Ramos (cell line): ENCODE measurements at regions not wholly inside any gene's neighbourhood (a gene's known extent, or its start where the extent isn't known, plus 50 kb on each side); places are given as distances from the start of the nearest gene placed in this dataset.

Source experiments
- in situ Hi-C: fragments of 300-500 bp; cut with MboI; formaldehyde crosslinking; loops from one replicate; pipeline ENCODE4 v1.14.3; 2022; ENCODE audit warnings: low sequenced_read_pairs; ENCODE audit not compliant: unreplicated experiment

DNA sequence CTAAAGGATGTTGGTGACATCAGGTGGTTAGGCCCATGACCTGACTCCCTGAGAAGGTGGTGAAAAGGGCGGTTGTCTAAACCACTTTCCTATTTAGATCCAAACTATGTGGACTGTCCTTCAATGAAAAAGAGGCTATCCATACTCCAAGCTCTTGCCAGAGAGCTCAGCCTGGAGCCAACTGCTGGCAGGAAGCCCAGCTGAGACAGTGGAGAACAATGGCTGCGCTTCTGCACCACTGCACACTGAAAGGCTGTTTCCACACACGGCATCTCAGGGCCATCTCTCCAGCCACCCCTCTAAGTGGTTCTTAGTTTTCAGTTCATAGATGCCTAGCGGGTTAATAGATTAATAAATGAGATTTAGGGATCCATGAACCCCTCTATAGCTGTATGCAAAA, 488.8 kb upstream of the ZMIZ1 start:
- in situ Hi-C loops, result no loop called here

DNA sequence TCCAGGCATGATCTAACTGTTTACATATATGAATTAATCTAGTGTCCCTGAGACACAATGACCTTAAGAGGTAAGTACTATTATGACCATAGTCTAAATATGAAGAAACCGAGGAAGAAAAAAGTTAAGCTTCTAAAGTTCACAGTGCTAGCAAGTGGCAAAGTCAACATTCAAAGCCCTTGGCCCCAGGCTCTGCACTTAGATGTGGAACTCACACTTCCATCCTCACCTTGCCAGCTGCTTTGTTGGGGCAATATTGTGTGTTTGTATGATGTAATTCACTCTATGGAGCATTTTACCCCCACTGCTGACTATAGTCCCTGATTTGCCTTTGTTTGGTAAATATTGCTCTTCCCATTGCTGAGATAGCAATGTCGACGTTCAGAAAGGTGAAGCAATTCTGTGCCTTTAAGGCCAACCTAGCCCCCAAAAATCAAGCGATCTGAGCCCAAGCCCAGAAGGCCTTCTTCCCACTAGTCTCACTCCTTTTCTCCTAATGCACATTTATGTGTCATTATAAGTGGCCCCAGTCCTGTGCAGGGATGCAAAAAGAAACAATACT, 487.6 kb upstream of the ZMIZ1 start:
- in situ Hi-C loops, result no loop called here

DNA sequence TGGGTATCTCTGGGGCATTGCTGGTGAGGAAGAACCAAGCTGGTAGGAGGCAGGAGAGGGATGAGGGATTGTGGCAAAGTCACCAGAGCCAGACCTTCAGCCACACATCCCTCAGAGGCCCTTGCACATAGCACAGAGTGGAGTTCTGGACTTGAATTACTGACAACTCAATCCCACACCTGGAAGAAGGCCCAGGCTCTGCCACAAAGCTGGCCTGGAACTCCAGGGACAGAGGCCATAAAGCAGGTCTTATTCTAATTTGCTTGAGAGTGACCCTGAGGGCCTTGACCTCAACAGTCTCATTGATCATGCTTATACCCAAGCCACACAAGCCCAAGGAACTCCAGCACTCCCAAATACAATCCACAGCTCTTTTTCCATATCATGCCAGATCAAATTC, 486.2 kb upstream of the ZMIZ1 start:
- in situ Hi-C loops, result no loop called here

DNA sequence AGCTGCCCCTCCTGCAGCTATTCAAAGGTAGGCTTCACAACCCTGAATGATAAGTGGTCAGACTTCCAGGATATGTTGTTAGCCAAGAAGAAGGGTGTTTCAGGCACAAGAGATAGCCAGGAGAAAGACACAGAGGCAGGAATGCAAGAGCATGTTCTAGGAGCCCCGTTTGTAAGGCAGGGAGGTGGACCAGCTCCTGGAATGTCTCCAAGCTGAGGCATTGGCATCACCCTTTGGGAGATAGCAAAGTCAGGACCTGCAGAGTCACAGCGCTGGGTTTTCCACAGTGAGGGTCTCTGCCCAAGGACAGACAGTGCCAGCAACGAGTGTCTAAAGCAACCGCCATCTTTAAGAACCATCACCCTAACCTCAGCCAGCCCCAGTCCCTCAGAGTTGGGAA, 484.5 kb upstream of the ZMIZ1 start:
- in situ Hi-C loops, result no loop called here

DNA sequence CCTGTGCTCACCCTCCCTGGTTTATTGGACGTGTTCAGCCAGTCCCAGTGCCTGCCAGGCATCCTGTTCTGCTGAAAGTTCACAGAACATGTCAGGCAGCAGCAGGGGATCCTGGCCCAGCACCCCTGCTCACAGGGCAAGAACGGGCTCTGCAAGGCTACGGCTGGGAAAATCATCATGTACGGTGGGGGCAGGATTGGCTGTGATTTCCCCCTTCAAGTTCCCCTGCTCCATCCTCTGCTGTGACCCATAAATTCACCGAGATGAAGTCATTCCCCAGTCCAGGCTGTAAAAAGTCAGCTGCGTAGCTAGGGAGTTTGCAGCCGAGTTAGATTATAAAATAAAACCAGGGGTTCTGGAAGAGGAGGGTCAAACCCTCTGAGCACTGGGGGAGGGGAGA, 484.1 kb upstream of the ZMIZ1 start:
- in situ Hi-C loops, result no loop called here

DNA sequence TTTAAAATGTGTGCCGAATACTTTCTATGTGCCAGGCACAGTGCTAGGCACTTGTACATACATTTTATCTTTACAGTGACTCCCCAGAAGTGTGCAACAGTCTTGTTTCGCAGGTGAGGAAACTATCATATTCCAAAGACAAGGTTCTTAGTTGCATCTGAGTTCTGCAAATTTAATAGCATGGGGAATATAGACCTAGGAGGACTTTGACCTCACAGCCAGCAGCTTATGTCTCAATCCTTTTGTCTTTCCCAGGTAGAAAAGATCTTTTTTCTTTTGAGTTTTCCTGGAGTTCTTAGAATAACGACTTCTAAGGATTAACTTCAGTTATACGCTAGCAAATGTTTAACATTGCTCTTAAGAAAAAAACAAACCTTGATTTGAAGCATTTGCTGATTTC, 482.8 kb upstream of the ZMIZ1 start:
- in situ Hi-C loops, result no loop called here

DNA sequence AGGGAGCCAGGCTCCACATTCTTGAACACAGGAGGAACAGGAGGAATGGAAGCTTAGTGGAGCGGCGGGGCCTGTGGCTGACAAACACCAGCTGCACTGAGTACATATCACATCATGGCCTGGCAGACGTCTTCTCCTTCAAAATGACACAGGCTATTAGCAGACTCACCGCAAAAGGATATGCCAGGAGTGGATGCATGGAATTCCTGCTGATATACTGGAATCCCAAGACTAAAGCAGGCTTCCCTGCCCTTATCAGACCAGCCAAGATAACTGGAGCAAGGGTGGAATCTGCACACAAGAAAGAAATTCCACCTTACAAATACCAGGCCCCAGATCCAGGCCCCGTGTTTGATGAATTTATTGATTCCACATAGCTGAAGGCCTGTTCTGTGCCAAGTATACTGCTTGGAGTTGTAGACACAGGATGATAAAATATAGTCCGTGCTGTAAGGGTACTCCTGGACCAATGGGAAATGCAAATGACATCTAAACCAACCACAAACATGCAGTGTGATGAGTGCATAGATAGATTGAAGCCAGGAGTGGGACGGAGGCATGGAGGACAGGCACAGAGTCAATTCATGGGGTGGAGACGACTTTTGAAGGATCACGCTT, 480.5 kb upstream of the ZMIZ1 start:
- in situ Hi-C loops, result no loop called here

DNA sequence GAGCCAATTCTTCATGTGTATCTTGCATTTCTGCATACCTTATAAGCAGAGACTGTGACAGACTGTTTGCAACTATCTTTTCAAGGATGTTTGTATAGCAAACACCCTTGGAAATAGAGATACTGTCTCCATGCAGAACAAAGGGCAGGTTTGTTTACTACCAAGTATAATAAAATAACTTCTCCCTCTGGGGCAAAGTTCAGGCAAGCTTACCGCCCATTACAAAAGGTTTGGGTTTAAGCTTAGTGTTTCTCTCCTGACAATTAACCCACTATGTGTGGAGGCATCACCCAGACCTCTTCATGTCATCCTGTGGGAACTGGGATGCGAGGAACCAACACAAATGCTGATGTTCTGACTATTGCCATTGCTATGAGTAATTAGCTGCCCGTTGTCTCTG, 479.1 kb upstream of the ZMIZ1 start:
- in situ Hi-C loops, result no loop called here

DNA sequence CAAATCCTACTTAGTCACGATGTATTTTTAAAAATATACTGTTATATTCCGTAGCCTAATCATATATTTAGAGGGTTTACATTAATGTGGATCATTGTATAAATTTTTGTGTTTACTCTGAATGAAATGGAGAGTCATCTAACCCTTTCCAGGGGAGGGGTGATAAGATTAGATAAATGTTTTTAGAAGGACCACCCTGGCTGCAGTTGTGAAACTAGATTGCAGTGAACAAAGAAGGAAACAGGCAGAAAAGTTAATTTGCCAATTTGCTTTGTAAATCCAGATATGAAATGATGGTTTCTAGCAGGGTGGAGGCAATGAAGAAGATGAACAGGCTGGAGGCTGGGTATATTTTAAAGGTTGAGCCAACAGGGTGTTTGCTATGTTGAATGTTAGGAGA, 477.7 kb upstream of the ZMIZ1 start:
- in situ Hi-C loops, result no loop called here

DNA sequence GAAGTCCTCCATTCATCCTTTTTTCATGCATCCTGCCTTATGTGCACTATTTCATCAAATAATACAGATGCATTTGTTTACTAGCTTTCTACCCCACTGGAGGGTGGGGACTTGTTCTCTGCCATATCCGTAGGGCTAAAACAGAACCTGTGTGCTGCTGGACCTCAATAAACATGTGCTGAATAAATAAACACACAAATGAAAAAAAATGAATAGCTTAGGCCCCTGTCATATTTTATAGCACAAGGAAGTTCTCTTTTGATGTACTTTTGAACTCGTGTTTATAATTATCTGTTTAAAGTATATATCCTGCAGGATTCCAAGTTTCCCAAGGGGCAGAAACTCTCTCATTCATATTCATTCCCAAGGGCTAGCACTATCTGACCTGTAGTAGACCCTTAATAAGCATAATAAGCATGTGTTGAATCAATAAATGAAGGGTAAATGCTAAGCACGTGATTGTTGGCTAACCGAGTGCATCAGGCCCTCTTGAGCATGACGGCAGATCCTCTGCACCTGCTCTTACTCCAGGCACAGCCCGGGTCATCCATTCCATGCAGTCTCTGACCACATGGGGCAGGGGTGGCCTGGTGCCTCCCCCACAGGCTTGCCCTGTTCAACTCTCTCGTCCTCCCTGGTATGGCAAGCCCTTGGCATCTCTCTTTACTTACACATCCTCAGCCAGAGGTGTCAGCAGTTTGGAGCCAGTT, 474.1 kb upstream of the ZMIZ1 start:
- in situ Hi-C loops, result no loop called here

DNA sequence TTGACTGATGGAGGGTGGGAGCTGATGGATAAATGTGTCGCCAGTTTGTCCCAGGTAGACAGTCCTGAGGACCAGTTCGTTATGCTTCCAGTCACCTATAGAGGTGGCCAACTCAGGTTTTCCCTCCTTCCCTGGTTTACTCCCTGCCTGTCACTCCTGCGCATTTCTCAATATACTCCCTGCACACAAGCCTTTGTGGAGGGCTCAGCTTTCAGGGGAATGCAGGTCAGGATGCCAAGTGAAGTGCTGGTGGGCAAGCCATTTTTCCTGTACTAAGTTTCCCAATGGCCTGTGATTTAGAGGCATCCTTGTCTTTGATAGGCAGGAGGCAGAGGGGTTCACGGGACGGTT, 473.5 kb upstream of the ZMIZ1 start:
- in situ Hi-C loops, result no loop called here

DNA sequence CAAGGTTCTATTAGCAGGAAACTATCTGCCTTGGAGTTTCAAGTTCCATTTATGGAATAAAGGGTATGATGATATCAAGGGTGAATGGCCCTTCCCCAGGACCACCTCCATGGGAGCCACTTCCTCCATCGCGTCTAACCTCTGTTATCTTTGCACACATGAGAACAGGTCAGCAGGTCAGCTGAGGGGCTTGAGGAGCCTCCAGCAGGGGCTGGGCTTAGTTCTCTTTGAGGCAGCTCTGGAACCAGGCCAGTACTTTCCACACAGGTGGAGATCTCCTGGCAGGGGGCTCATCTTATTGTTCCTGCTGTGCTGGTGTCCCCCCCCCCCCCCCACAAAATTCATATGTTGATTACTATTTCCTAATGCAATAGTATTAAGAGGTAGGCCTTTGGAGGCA, 472.2 kb upstream of the ZMIZ1 start:
- in situ Hi-C loops, result no loop called here

DNA sequence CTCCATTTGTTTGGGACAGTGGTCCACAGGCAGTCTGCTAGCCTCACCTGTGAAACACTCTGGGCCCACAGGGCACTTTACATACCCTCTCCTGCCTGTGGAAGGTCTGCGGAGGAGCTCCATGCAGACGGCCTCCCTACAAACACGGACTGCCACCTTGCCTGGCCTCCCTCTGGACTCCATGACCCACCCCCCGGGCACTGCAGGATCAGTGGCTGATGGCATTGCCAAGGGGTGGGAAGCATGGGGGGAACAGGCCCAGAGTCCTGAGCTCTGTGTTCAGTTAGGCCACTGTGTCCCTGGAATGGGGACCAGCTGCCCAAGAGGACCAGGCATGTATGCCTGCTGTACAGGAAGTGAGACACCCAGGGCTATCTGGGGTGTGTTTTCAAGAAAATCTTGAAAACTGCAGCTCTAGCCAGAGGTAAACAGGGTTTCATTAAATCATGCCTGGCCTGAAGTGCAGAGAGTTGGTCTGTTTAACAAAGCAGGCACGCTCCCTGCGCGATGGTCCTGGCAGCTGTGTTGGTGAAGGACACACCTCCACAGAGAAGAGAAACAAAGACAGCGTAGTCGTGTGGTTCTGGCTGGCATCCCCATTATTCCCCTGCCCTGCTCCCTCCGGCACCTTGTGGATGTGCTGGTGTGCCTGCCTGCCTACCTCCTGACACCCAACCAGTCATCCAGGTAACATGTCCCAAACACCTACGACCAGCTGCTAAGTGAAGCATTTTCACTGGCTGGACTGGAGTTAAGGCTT, 470.8 kb upstream of the ZMIZ1 start:
- in situ Hi-C loops, result no loop called here

DNA sequence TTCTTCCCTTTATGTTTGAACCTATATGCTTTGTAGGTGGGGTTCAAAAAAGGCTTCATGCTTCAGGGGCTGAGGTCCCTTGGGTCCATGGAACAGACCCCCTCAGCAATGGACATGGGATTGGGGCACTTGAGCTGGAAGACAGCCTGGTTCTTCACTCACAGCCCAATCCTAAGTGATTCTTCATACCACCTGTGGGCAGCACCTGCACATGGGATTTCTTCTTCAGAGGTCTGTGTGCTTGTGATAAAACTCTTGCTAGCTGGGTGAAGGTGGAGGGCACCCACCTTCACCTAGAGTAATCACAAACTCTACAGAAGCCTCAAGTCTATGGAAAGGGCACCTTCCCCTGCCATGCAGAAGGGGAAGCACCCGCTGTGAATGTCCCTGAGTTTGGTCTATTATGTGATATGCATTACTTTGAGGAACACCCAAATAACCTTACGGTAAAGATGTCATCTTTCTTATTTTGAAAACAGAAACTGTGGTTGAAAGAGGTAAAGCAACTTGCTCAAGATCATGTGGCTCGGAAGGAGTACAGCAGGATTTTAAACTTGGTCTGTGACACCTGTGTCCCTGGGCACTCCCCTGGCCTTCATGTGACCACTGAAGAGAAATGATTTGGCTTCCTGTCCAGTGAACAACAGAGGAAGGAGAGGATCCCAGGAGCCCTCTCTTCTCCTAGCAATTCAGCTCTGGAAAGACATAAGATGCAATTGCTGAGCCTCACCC, 469.5 kb upstream of the ZMIZ1 start:
- in situ Hi-C loops, result no loop called here

DNA sequence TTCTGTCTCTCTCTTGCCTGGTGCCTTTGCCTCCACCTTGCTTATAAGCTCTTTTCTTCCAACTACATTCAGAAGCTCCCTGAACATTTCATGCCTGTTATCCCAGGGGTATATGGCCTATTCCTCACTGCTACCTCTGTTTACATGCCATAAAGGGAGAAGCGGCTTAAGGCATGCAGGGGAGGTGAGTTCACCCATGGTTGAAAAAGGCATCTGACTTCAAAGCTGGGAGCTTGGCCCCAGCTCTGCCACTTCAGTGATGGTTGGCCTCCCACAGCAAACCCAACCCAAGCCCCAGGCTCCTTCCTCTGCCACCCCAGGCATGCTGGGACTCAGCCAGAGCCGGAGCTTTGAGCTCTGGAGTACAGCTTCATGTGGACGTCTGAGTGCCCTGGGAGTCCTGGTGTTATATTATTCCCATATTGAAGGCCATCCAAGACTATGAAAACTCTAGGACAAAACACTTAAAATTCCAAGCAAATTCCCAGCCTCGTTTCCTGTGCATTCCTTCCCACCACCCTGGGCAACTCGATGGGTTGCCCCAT, 468.6 kb upstream of the ZMIZ1 start:
- in situ Hi-C loops, result no loop called here

DNA sequence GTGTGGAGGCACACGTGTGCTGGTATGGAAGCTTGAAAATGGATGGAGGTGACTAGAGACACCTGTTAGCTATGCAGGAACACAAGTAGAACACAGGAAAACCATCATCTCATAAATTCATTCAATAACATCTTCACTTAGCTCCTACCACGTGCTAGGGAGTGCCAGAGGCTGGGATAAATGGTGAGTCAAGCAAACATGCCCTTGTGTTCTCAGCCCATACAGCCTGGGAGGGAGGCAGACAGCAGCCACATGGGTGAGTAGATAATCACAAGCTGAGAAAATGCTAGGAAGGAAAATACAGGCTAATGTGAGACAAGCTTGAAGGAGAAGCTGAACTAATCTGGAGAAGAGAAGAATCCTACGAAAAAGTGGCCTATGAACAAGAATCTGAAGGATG, 468.0 kb upstream of the ZMIZ1 start:
- in situ Hi-C loops, result no loop called here

DNA sequence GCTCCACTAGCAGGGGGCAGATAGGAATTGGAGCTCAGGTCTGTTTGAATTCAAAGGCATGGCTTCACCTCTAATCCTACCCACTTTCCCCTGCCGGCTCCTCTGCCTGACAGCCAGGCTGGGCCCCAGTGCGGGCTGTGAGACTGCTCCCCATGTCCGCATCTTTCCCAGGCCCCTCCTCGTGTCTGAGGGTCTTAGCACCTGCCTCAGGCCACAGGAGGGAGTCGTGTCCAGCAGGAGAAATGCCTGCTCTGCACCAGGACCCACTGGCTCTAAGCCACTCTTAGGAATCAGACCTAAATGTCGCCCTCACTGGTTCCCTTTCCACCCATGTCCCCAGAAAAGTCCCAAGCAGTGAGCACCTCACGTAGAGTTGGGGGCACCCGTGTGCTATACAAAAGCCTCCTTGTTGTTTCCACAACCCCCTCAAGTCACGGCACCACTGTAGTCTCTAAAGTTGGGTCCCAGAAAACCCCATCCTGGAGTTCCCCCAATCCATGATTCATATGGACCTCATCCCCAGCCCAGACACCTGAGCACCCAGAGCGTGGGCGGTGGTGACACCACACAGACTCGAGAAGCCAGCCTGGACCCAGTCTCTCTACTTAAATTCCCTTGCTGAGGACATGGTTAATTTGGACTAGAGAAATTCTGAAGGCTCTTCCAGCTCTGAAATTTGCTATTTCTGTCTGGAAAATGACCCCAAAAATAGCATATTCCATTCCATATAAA, 466.4 kb upstream of the ZMIZ1 start:
- in situ Hi-C loops, result no loop called here

DNA sequence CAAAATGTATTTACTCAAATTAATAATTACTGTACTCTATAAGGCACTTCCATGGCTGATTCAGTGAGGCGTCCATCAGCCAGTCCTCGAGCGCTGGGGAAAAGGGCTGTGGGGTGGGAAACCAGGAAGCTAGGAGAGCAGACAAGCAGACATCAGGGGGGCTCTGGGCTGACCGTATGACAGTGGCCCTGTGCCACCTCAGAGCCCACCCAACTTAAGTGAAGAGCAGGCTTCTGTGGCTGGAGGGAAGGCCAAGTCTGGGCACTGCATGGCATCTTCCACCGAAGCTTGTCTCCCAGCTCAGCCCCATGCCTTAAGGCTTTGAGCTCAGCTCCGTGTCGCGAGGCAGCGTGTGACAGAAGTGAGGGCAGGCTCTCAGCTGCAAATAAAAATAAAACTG, 464.5 kb upstream of the ZMIZ1 start:
- in situ Hi-C loops, result no loop called here

DNA sequence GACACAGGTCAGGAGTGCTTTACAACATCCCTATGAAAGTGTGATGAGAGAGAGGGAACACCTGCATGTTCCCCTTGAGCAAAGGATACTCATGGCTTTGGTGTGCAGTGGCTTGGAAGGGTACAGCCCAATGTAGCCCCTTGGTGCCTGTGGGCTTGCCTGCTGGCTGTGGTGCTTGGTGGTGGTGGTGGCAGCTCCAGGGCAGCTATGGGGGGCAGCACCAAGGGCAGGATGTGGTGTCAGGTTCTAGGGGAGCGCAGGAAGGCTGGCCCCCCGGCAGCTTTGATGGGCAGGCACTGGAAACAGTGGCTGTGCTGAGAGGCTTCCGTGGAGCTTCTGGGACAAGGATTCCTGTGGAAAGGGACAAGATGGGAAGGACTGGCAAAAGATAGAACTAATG, 464.0 kb upstream of the ZMIZ1 start:
- in situ Hi-C loops, result no loop called here

DNA sequence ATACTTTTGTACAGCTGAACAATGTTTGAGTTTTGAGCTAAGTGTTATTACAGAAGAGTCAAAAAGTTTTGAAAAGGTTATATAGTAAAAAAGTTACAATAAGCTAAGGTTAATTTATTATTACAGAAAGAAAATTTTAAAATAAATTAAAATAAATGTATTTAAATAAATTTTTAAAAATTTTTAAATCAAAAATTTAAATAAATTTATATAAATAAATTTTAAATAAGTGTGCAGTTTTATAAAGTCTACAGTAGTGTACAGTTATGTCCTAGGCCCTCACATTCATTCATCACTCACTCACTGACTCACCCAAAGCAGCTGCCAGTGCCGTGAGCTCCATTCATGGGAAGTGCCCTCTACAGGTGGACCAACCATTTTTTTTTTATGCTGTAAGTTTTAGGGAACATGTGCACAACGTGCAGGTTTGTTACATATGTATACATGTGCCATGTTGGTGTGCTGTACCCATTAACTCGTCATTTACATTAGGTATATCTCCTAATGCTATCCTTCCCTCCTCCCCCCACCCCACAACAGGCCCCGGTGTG, 462.9 kb upstream of the ZMIZ1 start:
- in situ Hi-C loops, result no loop called here
